HG03095 (cell line): ENCODE measurements at regions not wholly inside any gene's neighbourhood (a gene's known extent, or its start where the extent isn't known, plus 50 kb on each side); places are given as distances from the start of the nearest gene placed in this dataset.
"Not testable (repeated sequence)": the region's sequence is repeated elsewhere in the genome, so short reads cannot be mapped to it uniquely, and the experiment has no call there.

ENCODE experiments used
- ATAC-seq: cut with Tn5 transposase; IDR thresholded peaks from one replicate; pipeline ENCODE4 v1.9.1; 2021; ENCODE audit warnings: moderate library complexity; ENCODE audit not compliant: unreplicated experiment

DNA sequence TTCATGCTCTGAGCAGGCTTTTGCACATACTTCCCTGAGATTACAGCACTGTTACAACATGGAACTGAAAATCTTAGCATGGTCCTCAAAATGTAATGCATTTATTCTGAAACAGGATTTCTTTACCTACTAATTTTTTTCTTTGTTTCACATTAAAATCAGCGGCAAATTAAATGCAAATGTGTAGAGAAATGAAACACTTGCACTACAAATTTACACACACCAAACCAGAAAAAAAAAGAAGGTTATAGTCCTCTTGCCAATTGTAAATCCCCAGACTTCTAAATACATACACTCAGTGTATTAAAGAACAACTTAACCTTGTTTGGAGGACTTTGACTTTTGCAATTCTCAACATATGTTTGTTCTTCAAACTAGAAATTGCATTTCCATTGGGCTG is 210.9 kb upstream of the TBX18 start:
- no peak for ATAC-seq

GRCh38 chr6:84973606-84974005 is 209.2 kb upstream of the TBX18 start:
- ATAC-seq = no peak

DNA sequence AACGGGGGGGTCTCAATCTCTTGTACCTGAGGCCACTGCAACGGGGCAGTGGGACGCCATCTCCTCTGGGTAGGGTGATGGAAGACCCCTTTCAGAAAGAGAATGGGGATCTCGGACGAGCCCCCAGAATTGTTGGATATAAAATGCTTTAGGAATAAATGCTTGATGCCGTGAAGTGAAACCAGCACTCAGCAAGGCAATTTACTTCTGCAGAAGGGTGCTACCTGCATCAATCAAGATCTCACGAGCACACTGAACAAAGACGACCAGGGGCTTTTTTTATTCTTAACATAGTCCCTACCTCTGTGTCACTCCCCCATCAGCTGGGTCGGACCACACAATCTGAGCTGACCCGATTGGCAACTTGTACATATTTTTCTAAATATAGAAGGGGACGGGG is 203.6 kb upstream of the TBX18 start:
- ATAC-seq = no peak

DNA sequence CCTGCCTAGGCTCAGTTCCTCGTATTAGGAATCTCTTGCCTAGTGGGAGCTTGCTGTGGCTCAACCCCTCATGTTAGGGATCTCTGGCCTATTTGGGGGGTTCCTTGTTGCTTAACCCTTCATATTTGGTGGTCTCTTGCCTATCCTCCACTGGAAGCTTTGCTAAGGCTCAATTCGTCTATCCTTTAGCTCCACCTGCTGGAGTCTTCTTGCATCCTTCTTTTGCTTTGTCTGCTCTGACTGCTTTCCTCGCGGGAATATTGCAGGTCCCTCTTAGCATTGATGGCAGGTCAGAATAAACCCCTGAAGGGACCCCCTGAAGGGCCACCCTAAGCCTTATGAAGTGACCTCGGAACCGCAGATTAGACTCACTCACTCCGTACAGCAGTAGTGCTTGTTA is 203.0 kb upstream of the TBX18 start:
- no peak for ATAC-seq

GRCh38 chr6:84953111-84953755 is 188.8 kb upstream of the TBX18 start:
- ATAC-seq = no peak

GRCh38 chr6:84944926-84945325 is 180.5 kb upstream of the TBX18 start:
- ATAC-seq = not testable (repeated sequence)

GRCh38 chr6:84943905-84944304 is 179.5 kb upstream of the TBX18 start:
- no peak for ATAC-seq

- not testable (repeated sequence) for ATAC-seq
Measured at GRCh38 chr6:84941609-84942008, 177.2 kb upstream of the TBX18 start.

DNA sequence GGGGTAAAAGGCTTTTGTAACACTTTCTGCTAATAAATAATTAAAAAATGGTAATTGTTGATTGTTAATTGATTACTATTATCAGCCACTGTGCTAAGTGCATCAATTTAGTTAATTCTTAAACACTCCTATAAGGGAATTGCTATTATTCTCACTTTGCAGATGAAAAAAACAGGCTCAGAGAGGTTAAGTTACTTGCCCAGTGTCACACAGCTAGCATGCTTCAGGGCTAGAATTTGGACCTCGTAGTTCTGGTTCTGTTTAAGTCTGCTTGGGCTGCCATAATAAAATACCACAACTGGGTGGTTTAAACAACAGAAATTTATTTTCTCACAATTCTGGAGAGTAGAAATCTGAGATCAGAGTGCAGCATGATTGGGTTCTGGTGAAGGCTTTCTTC is 164.8 kb upstream of the TBX18 start:
- ATAC-seq = no peak

DNA sequence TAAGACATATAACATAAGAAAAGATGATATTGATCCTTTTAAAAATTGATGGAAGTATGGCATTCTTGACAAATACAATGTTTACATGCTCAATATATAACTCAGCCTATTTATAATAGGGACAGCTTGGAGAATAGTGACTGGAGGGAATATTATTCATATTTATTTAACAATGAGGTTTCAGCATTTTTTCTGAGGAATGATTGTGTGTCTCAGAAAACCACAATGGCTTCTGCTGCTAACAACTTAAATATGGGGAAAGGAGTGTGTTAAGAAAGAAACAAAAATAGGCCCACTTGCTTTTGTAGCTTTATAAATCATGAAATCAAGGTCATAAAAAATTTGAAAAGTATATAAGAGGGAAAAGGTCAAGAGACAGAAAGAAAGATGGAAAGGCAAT is 163.2 kb upstream of the TBX18 start:
- ATAC-seq = no peak

DNA sequence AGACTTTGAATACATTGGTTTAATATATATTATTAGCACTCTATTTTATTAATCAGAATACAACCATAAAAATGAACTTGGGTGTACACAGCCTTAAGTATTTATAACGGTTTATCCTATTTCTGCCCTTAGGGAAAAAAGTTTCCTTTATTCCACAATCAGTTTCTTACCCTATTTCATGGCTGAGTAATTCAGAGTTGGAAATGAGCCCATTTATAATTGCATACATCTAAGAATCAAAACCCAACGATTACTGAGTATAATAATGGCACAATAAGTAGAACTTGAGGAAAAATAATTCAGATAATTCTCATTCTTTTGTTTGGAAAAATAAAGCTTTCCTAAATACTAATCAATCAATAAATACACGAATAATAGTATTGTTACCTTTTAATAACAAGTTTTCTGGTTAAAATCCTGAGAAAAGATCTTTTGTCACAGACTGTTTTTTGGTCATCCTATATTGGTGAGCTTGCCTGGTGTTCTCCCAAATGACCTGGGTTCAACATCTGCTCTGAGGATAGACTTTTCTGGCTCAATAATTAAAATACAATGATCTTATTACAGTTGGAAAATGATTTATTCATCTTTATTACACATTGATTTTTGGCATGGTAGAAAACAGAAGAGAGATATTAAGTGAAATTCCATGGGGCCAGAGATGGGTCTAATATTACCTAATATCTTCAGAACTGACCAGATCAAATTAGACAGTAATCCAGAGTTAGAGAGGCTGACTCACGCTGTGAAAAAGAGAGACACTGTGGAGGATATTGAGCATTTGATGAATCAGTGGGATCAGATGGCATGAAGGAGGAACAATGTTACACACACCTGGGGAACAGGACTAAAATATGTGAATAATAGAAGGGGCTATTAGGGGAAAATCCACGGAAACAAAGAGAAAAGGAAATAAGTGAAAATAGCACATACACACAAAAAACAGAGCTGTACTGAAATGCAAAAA is 162.1 kb upstream of the TBX18 start:
- ATAC-seq = no peak

DNA sequence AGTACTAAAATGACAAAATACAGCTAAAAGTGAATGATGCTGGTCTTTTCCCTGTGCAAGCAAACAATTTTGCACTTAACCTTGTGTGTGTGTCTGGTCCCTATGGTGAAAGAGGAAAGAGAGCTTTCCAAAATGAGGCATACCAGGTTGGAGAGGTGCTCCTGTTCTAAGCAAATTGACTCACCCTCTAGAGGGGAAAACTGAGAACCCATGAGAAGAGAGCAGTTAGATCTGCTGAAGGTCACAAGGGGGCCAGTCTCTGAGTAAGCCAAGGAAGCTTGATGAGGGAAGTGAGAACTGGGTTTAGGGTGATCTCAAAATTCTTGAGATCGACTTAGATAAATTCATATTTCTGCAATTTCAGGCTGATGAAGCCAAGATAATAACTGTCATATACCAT is 157.5 kb upstream of the TBX18 start:
- no peak for ATAC-seq

- ATAC-seq = no peak
Measured at GRCh38 chr6:84920021-84920420, 155.6 kb upstream of the TBX18 start.

DNA sequence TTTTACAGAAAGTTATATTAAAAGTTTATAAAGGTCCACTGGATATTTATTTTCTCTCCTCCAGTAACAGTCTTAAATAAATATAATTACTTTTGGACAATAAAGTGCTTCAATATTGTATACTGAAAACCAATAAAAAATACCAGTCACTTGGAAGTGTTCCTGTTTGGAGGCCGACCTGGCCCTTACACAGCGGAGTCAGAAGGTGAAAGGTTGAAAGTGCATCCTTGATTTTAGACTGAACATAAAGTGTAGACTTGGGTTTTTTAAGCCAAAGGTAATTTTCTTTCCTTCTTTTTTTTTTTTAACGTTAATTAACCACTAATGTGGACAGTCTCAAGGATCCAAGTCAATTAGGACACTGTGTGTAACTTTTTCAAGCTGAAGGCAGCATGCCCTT is 152.3 kb upstream of the TBX18 start:
- no peak for ATAC-seq

GRCh38 chr6:84912472-84913322 is 148.3 kb upstream of the TBX18 start:
- no peak for ATAC-seq

GRCh38 chr6:84910906-84911607 is 146.7 kb upstream of the TBX18 start:
- no peak for ATAC-seq

- ATAC-seq = no peak
Measured at GRCh38 chr6:84908304-84908904, 144.0 kb upstream of the TBX18 start.

- ATAC-seq = no peak
Measured at GRCh38 chr6:84906514-84906913, 142.1 kb upstream of the TBX18 start.

DNA sequence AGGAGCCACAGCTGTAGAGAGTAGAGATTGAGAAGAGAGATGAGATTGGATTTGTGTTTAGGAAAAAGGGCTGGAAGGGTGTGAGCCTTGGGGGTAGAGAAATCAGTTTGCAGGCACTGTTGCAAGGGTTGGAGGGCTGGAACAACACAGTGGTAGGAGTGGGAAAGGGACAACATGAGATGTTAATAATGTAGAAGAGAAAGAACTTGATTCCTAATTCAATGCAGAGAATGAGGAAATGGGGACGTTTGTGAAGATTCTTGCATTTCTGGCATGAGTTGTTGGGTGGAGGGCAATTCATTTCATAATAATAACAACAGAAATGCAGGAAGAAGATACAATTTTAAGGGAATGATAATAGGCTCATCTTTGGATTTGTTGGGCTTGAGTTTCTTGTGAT is 141.4 kb upstream of the TBX18 start:
- ATAC-seq = no peak

- ATAC-seq = no peak
Measured at GRCh38 chr6:84902354-84902928, 138.0 kb upstream of the TBX18 start.
